H9 (cell line): ENCODE measurements at regions not wholly inside any gene's neighbourhood (a gene's known extent, or its start where the extent isn't known, plus 50 kb on each side); places are given as distances from the start of the nearest gene placed in this dataset.

Experiments
- DNase-seq: peaks from one replicate; pipeline ENCODE4 v3.0.0-alpha.2; 2017
- H2AFZ ChIP-seq: one replicate; pipeline ENCODE4 v1.6.1; 2013; ENCODE audit warnings: mild to moderate bottlenecking, low read length, control low read depth, moderate library complexity
- H2AK5ac ChIP-seq: 2 replicates; pipeline ENCODE4 v1.6.1; 2013; ENCODE audit warnings: low read length, control low read depth, mixed read lengths; ENCODE audit not compliant: insufficient read length
- H2BK120ac ChIP-seq: one replicate; pipeline ENCODE4 v1.6.1; 2013; ENCODE audit warnings: low read depth, mild to moderate bottlenecking, low read length, control low read depth, inconsistent platforms; ENCODE audit not compliant: poor library complexity, severe bottlenecking
- H2BK12ac ChIP-seq: 2 replicates; pipeline ENCODE4 v1.6.1; 2013; ENCODE audit warnings: low read length, control low read depth, mixed read lengths, low read depth; ENCODE audit not compliant: insufficient read length
- H2BK15ac ChIP-seq: 2 replicates; pipeline ENCODE4 v1.6.1; 2013; ENCODE audit warnings: low read depth, low read length, control low read depth
- H2BK20ac ChIP-seq: one replicate; pipeline ENCODE4 v1.6.1; 2013; ENCODE audit warnings: low read depth, mild to moderate bottlenecking, low read length, control low read depth, inconsistent platforms; ENCODE audit not compliant: poor library complexity, severe bottlenecking
- H2BK5ac ChIP-seq: 2 replicates; pipeline ENCODE4 v1.6.1; 2013; ENCODE audit warnings: low read length, control low read depth, mixed read lengths; ENCODE audit not compliant: insufficient read length
- H3K14ac ChIP-seq: 2 replicates; pipeline ENCODE4 v1.6.1; 2013; ENCODE audit warnings: low read length, control low read depth; ENCODE audit not compliant: insufficient read depth
- H3K18ac ChIP-seq: 2 replicates; pipeline ENCODE4 v1.6.1; 2013; ENCODE audit warnings: low read depth, mild to moderate bottlenecking, mixed read lengths, low read length, control low read depth; ENCODE audit not compliant: insufficient read length
- H3K23ac ChIP-seq: 2 replicates; pipeline ENCODE4 v1.6.1; 2013; ENCODE audit warnings: low read length, control low read depth, mixed read lengths, low read depth; ENCODE audit not compliant: insufficient read length
- H3K23me2 ChIP-seq: 2 replicates; pipeline ENCODE4 v1.6.1; 2013; ENCODE audit warnings: low read depth, mild to moderate bottlenecking, mixed read lengths, low read length, control low read depth; ENCODE audit not compliant: insufficient read length, poor library complexity, severe bottlenecking
- H3K27ac ChIP-seq: 2 replicates; pipeline ENCODE4 v1.5.1; 2013; ENCODE audit warnings: low read length, control low read depth, mixed read lengths, low read depth; ENCODE audit not compliant: insufficient read length
- H3K27me3 ChIP-seq: 2 replicates; pipeline ENCODE4 v1.6.1; 2013; ENCODE audit warnings: low read length, control low read depth, inconsistent platforms; ENCODE audit not compliant: insufficient read depth
- H3K4ac ChIP-seq: 2 replicates; pipeline ENCODE4 v1.6.1; 2013; ENCODE audit warnings: low read depth, mild to moderate bottlenecking, control low read depth, inconsistent platforms, low read length, moderate library complexity
- H3K4me1 ChIP-seq: 2 replicates; pipeline ENCODE4 v1.6.1; 2013; ENCODE audit warnings: low read length, control low read depth, inconsistent platforms; ENCODE audit not compliant: insufficient read depth
- H3K4me2 ChIP-seq: 2 replicates; pipeline ENCODE4 v1.6.1; 2013; ENCODE audit warnings: low read length, control low read depth, mixed read lengths; ENCODE audit not compliant: insufficient read length, insufficient read depth
- H3K56ac ChIP-seq: 2 replicates; pipeline ENCODE4 v1.6.1; 2013; ENCODE audit warnings: low read depth, mild to moderate bottlenecking, mixed read lengths, low read length, control low read depth; ENCODE audit not compliant: insufficient read length
- H3K79me1 ChIP-seq: 2 replicates; pipeline ENCODE4 v1.6.1; 2013; ENCODE audit warnings: low read depth, mild to moderate bottlenecking, moderate library complexity, low read length, control low read depth, inconsistent platforms; ENCODE audit not compliant: insufficient read depth, poor library complexity, severe bottlenecking
- H3K79me2 ChIP-seq: 2 replicates; pipeline ENCODE4 v1.6.1; 2013; ENCODE audit warnings: low read length, control low read depth, inconsistent platforms; ENCODE audit not compliant: insufficient read depth
- H3K9ac ChIP-seq: 2 replicates; pipeline ENCODE4 v1.6.1; 2013; ENCODE audit warnings: low read length, control low read depth, mixed read lengths; ENCODE audit not compliant: insufficient read length; ENCODE audit errors: extremely low read depth
- H3K9me3 ChIP-seq: one replicate; pipeline ENCODE4 v1.6.1; 2013; ENCODE audit warnings: low read depth, low read length, inconsistent platforms; ENCODE audit not compliant: control insufficient read depth
- H3T11ph ChIP-seq: one replicate; pipeline ENCODE4 v1.6.1; 2013; ENCODE audit warnings: mild to moderate bottlenecking, low read length, control low read depth, inconsistent platforms
- H4K20me1 ChIP-seq: one replicate; pipeline ENCODE4 v1.6.1; 2013; ENCODE audit not compliant: control insufficient read depth, insufficient read length, insufficient read depth
- H4K5ac ChIP-seq: 2 replicates; pipeline ENCODE4 v1.6.1; 2013; ENCODE audit warnings: low read depth, mild to moderate bottlenecking, mixed read lengths, low read length, control low read depth; ENCODE audit not compliant: insufficient read length
- H4K8ac ChIP-seq: replicated peaks from 2 replicates; pipeline ENCODE4 v1.6.1; 2013; ENCODE audit warnings: low read length, control low read depth, mixed read lengths, low read depth; ENCODE audit not compliant: insufficient read length
- H4K91ac ChIP-seq: 2 replicates; pipeline ENCODE4 v1.6.1; 2013; ENCODE audit warnings: low read depth, mild to moderate bottlenecking, moderate library complexity, mixed read lengths, low read length, control low read depth; ENCODE audit not compliant: insufficient read length
- H3K27ac Mint-ChIP-seq, 3 experiments: 2 replicates in 2 of 3; 3 replicates in 1 of 3; pipeline ENCODE4 v1.8.0; 2020 to 2021; ENCODE audit warnings: mixed read lengths in 3 of 3, mild to moderate bottlenecking in 1 of 3, moderate library complexity in 1 of 3
- H3K27me3 Mint-ChIP-seq: 2 replicates; pipeline ENCODE4 v1.8.0; 2021; ENCODE audit warnings: low read depth, mild to moderate bottlenecking, moderate library complexity, mixed read lengths
- H3K36me3 Mint-ChIP-seq, 3 experiments: 2 replicates in 2 of 3; 3 replicates in 1 of 3; pipeline ENCODE4 v1.8.0; 2020 to 2021; ENCODE audit warnings: low read depth in 3 of 3, mixed read lengths in 3 of 3; ENCODE audit not compliant: insufficient read depth in 1 of 3
- H3K4me1 Mint-ChIP-seq, 2 experiments: 2 replicates each; pipeline ENCODE4 v1.8.0; 2020; ENCODE audit warnings: mixed read lengths in 2 of 2
- H3K4me3 Mint-ChIP-seq, 2 experiments: 2 replicates in 1 of 2; 3 replicates in 1 of 2; pipeline ENCODE4 v1.8.0; 2020 to 2021; ENCODE audit warnings: mild to moderate bottlenecking in 2 of 2, mixed read lengths in 2 of 2, moderate library complexity in 1 of 2
- H3K9me3 Mint-ChIP-seq, 2 experiments: 2 replicates in 1 of 2; 3 replicates in 1 of 2; pipeline ENCODE4 v1.8.0; 2020; ENCODE audit warnings: mild to moderate bottlenecking in 2 of 2, mixed read lengths in 2 of 2, moderate library complexity in 1 of 2
- CTCF ChIP-seq: fragments of 200-600 bp; sonication (generic); conservative IDR thresholded peaks from 3 replicates; pipeline ENCODE4 v1.8.0; 2021; ENCODE audit warnings: antibody characterized with exemption, mild to moderate bottlenecking
- WGBS: extraction: QIAGEN DNeasy Blood & Tissue Kit; methylation state at CpG from one replicate; pipeline ENCODE4 v1.1.7; 2013; ENCODE audit warnings: missing lambda C conversion rate, low lambda C conversion rate, mixed read lengths; ENCODE audit not compliant: insufficient read length; ENCODE audit errors: extremely low coverage; 5-methylcytosine and 5-hydroxymethylcytosine counted together

- Histone ChIP-seq H3K79me2 (no peaks in the 10 kb centered on the region), H2AK5ac (no peak overlapping the region), H3K9me3 (no peaks in the 10 kb centered on the region), H3K27ac (no peak overlapping the region), H3T11ph (no peak overlapping the region), H4K5ac (no peak overlapping the region), H3K23me2 (no peaks in the 10 kb centered on the region), H2BK12ac (no peak overlapping the region), H2BK15ac (no peak overlapping the region), H3K4ac (no peak overlapping the region), H3K18ac (no peak overlapping the region), H3K56ac (no peak overlapping the region), H4K20me1 (no peaks in the 10 kb centered on the region), H3K79me1 (no peaks in the 10 kb centered on the region), H3K4me1 (no peaks in the 10 kb centered on the region; the same call in 1 of the 2 replicates), H2AFZ (no peak overlapping the region), H2BK120ac (no peak overlapping the region), H2BK20ac (no peak overlapping the region), H3K27me3 (no peaks in the 10 kb centered on the region), H3K9ac (no peak overlapping the region), H3K14ac (no peak overlapping the region), H3K23ac (no peak overlapping the region), H4K91ac (no peak overlapping the region), H3K4me2 (no peak overlapping the region), H2BK5ac (no peak overlapping the region), H4K8ac (no peak overlapping the region)
- H3K27me3 Mint-ChIP-seq: no peaks in the 10 kb centered on the region; the same call in 1 of the 2 replicates
- no peak overlapping the region for H3K4me3 Mint-ChIP-seq
- TF ChIP-seq CTCF: no peak
- H3K9me3 Mint-ChIP-seq: no peaks in the 10 kb centered on the region; a peak in 1 of 5 replicates
- H3K4me1 Mint-ChIP-seq: peaks cover 8% of the 10 kb centered on the region in 2 experiments
- no peaks in the 10 kb centered on the region for H3K36me3 Mint-ChIP-seq
- no peak for DNase-seq
- no peak overlapping the region for H3K27ac Mint-ChIP-seq
- WGBS: no CpG with 5 or more reads among the region's 6 CpGs
Measured at GRCh38 chr18:6478121-6478520, 63.4 kb upstream of the L3MBTL4 start.
